SK-N-MC (cell line): ENCODE measurements at regions not wholly inside any gene's neighbourhood (a gene's known extent, or its start where the extent isn't known, plus 50 kb on each side); places are given as distances from the start of the nearest gene placed in this dataset.

ENCODE experiments used
- EZH2 ChIP-seq: fragments of 200-600 bp; sonication (generic); IDR thresholded peaks from one replicate; pipeline ENCODE4 v1.6.1; 2017; ENCODE audit warnings: antibody characterized with exemption
- FOXP2 ChIP-seq: optimal IDR thresholded peaks from 2 replicates; pipeline ENCODE3; 2011; ENCODE audit warnings: mild to moderate bottlenecking, moderate library complexity; ENCODE audit not compliant: insufficient read depth; ENCODE audit errors: extremely low read length, control extremely low read depth
- POLR2AphosphoS5 ChIP-seq: IDR thresholded peaks from 2 replicates; pipeline ENCODE4 v1.6.1; 2012; ENCODE audit warnings: mild to moderate bottlenecking, low read depth, low read length, borderline replicate concordance

DNA sequence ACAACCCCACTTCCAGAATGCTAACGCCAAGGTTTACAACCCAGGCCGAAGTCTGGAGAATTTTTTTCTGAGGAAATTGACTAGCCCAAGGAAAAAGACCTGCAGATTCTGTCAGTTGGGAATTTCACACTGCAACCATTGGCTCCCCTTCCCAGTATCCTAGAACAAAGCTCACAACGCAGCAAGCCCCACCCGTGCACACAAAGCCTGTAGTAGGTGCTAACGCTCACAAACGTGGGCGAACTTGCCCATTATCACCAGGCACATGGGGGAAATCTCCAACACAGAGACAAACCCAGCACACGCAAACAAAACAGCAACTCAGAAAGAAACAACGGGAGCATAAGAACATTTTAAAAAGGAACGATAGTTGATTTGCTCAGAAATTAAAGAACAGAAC, 265.1 kb downstream of the EIPR1 start:
- no peak for TF ChIP-seq POLR2AphosphoS5
- no peak for TF ChIP-seq EZH2
- TF ChIP-seq FOXP2, result no peak
